ENCODE measurements at regions not wholly inside any gene's neighbourhood (a gene's known extent, or its start where the extent isn't known, plus 50 kb on each side); places are given as distances from the start of the nearest gene placed in this dataset.
"Not testable (repeated sequence)": the region's sequence is repeated elsewhere in the genome, so short reads cannot be mapped to it uniquely, and the experiment has no call there.

GRCh38 chr4:19156786-19157185 is 1094.9 kb upstream of the SLIT2 start:
- no peaks in the 10 kb centered on the region for H3K4me1 ChIP-seq (ENCODE audit: control insufficient read depth, insufficient read depth, low read length, unreplicated experiment)
- no peaks in the 10 kb centered on the region for H3K36me3 ChIP-seq (ENCODE audit: insufficient read depth, low read length)
- no peaks in the 10 kb centered on the region for H3K79me2 ChIP-seq (ENCODE audit: control insufficient read depth, insufficient read depth, low read length, unreplicated experiment)
- no peaks in the 10 kb centered on the region for H3K27me3 ChIP-seq (ENCODE audit: insufficient read depth, low read length)
- H3K4me3 ChIP-seq (ENCODE audit: low read depth, low read length) = no peak overlapping the region
- no peak overlapping the region for H2AFZ ChIP-seq (ENCODE audit: low read length, unreplicated experiment)
- H3K27ac ChIP-seq (ENCODE audit: low read depth, low read length) = no peak overlapping the region

DNA sequence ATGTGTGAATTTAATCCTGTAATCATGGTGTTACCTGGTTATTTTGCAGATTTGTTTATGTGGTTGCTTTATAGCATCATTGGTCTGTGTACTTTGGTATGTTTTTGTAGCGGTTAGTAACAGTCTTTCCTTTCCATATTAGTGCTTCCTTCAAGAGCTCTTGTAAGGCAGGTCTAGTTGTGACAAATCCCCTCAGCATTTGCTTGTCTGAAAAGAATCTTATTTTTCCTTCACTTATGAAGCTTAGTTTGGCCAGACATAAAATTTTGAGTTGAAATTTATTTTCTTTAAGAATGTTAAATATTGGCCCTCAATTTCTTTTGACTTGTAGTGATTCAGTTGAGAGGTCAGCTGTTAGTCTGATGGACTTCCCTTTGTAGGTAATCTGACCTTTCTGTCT is 1096.1 kb upstream of the SLIT2 start:
- Histone ChIP-seq H3K4me3 (ENCODE audit: low read depth, low read length) (no peak overlapping the region), H3K27ac (ENCODE audit: low read depth, low read length) (no peak overlapping the region), H3K4me1 (ENCODE audit: control insufficient read depth, insufficient read depth, low read length, unreplicated experiment) (no peaks in the 10 kb centered on the region), H3K79me2 (ENCODE audit: control insufficient read depth, insufficient read depth, low read length, unreplicated experiment) (no peaks in the 10 kb centered on the region), H2AFZ (ENCODE audit: low read length, unreplicated experiment) (no peak overlapping the region), H3K36me3 (ENCODE audit: insufficient read depth, low read length) (no peaks in the 10 kb centered on the region), H3K27me3 (ENCODE audit: insufficient read depth, low read length) (no peaks in the 10 kb centered on the region)

- not testable (repeated sequence) for H3K36me3 ChIP-seq (ENCODE audit: insufficient read depth, low read length)
Observed at GRCh38 chr4:19154267-19154666, 1097.4 kb upstream of the SLIT2 start.

DNA sequence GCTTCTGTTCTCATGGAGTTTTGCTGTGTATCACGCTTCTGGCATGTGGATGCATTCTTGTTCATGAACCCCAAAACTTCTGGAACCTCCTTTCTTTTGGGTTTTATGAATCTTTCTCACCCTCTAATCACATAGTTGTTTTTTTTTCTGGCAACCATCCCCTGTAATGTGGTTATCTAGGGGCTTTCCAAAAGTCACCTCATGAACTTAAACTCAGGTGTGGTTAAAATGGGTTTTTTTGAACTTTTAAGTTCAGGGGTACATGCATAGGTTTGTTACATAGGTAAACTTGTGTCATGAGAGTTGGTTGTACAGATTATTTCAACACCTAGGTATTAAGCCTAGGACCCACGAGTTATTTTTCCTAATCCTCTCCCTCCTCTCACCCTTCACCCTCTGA is 1099.4 kb upstream of the SLIT2 start:
- no peak overlapping the region for H3K27ac ChIP-seq (ENCODE audit: low read depth, low read length)
- no peak overlapping the region for H2AFZ ChIP-seq (ENCODE audit: low read length, unreplicated experiment)
- H3K4me1 ChIP-seq (ENCODE audit: control insufficient read depth, insufficient read depth, low read length, unreplicated experiment) = no peaks in the 10 kb centered on the region
- H3K36me3 ChIP-seq (ENCODE audit: insufficient read depth, low read length) = no peaks in the 10 kb centered on the region
- H3K4me3 ChIP-seq (ENCODE audit: low read depth, low read length) = no peak overlapping the region
- no peaks in the 10 kb centered on the region for H3K27me3 ChIP-seq (ENCODE audit: insufficient read depth, low read length)
- H3K79me2 ChIP-seq (ENCODE audit: control insufficient read depth, insufficient read depth, low read length, unreplicated experiment) = no peaks in the 10 kb centered on the region

More at GRCh38 chr4:19154267-19154666, 1097.4 kb upstream of the SLIT2 start:
- not testable (repeated sequence) for H3K4me1 ChIP-seq (ENCODE audit: control insufficient read depth, insufficient read depth, low read length, unreplicated experiment); H3K79me2 ChIP-seq (ENCODE audit: control insufficient read depth, insufficient read depth, low read length, unreplicated experiment); H3K4me3 ChIP-seq (ENCODE audit: low read depth, low read length); H2AFZ ChIP-seq (ENCODE audit: low read length, unreplicated experiment); H3K27me3 ChIP-seq (ENCODE audit: insufficient read depth, low read length); H3K27ac ChIP-seq (ENCODE audit: low read depth, low read length)

- Histone ChIP-seq H3K27ac (ENCODE audit: low read depth, low read length) (no peak overlapping the region), H3K79me2 (ENCODE audit: control insufficient read depth, insufficient read depth, low read length, unreplicated experiment) (no peaks in the 10 kb centered on the region), H3K4me1 (ENCODE audit: control insufficient read depth, insufficient read depth, low read length, unreplicated experiment) (no peaks in the 10 kb centered on the region), H2AFZ (ENCODE audit: low read length, unreplicated experiment) (no peak overlapping the region), H3K36me3 (ENCODE audit: insufficient read depth, low read length) (no peaks in the 10 kb centered on the region), H3K4me3 (ENCODE audit: low read depth, low read length) (no peak overlapping the region), H3K27me3 (ENCODE audit: insufficient read depth, low read length) (no peaks in the 10 kb centered on the region)
Observed at GRCh38 chr4:19151684-19152083, 1100.0 kb upstream of the SLIT2 start.

DNA sequence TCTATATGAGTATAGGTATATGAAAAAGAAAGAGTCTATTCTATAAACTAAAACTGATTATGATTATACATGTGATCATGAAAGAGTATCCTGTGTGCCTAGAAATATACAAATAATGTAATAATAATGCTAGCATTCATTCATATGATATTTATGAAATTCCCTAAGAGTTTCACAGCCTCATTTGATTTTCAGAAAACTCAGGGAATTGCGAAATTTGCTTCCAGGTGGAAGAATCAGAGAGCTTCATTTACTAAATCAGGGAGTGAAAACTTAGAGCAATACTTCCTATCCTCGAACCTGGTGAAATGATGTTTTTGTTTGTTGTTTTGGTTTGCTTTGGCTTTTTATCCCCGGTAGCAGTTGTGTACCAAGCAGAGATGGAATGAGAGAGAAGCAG is 1105.7 kb upstream of the SLIT2 start:
- no peak overlapping the region for H2AFZ ChIP-seq (ENCODE audit: low read length, unreplicated experiment)
- no peaks in the 10 kb centered on the region for H3K79me2 ChIP-seq (ENCODE audit: control insufficient read depth, insufficient read depth, low read length, unreplicated experiment)
- no peak overlapping the region for H3K4me3 ChIP-seq (ENCODE audit: low read depth, low read length)
- H3K27ac ChIP-seq (ENCODE audit: low read depth, low read length) = no peak overlapping the region
- no peaks in the 10 kb centered on the region for H3K36me3 ChIP-seq (ENCODE audit: insufficient read depth, low read length)
- H3K4me1 ChIP-seq (ENCODE audit: control insufficient read depth, insufficient read depth, low read length, unreplicated experiment) = no peaks in the 10 kb centered on the region
- H3K27me3 ChIP-seq (ENCODE audit: insufficient read depth, low read length) = no peaks in the 10 kb centered on the region

GRCh38 chr4:19135895-19136633 is 1114.5 kb upstream of the LCORL start:
- Histone ChIP-seq H3K79me2 (ENCODE audit: control insufficient read depth, insufficient read depth, low read length, unreplicated experiment) (no peaks in the 10 kb centered on the region), H3K27ac (ENCODE audit: low read depth, low read length) (no peak overlapping the region), H3K27me3 (ENCODE audit: insufficient read depth, low read length) (no peaks in the 10 kb centered on the region), H3K4me1 (ENCODE audit: control insufficient read depth, insufficient read depth, low read length, unreplicated experiment) (no peaks in the 10 kb centered on the region), H3K4me3 (ENCODE audit: low read depth, low read length) (no peak overlapping the region), H3K36me3 (ENCODE audit: insufficient read depth, low read length) (no peaks in the 10 kb centered on the region), H2AFZ (ENCODE audit: low read length, unreplicated experiment) (no peak overlapping the region)

DNA sequence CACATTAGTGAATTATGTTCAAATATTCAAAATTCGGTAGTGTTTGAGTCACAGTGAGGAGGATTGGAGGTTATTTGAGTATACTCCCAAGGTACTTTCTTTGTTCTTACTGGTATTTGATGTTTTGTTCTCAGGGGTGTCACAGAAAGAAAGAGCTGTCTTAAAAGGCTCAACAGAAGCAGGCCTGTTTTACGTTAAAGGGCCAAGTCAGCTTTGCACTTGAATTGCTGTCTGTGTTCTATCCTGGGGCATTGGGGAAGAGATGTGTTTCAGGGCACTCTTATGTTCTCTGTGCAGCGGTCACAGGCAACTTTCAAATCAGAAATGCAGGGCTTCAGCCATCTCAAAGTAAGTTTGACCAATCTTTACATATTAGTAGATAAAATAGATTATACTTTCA is 1113.1 kb upstream of the LCORL start:
- Histone ChIP-seq H3K27ac (ENCODE audit: low read depth, low read length) (no peak overlapping the region), H3K79me2 (ENCODE audit: control insufficient read depth, insufficient read depth, low read length, unreplicated experiment) (no peaks in the 10 kb centered on the region), H3K4me1 (ENCODE audit: control insufficient read depth, insufficient read depth, low read length, unreplicated experiment) (no peaks in the 10 kb centered on the region), H3K36me3 (ENCODE audit: insufficient read depth, low read length) (no peaks in the 10 kb centered on the region), H2AFZ (ENCODE audit: low read length, unreplicated experiment) (no peak overlapping the region), H3K4me3 (ENCODE audit: low read depth, low read length) (no peak overlapping the region), H3K27me3 (ENCODE audit: insufficient read depth, low read length) (no peaks in the 10 kb centered on the region)

DNA sequence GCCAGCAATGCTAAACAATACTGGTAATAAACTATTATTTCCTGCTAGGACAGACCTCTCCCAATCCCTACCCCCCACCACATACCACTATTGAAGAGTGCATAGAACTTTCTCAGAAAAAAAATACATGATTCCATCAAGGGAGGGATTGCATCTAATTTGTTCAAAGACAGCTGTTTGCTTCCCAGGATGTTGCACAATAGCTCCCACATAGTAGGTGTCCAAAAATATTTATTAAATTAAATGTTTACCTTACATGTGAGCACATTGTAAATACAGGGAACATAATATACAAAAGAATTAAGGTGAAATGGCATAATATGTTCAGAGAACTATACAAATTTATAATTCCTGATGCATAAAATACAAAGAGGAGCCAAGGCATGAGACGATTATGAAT is 1111.8 kb upstream of the LCORL start:
- no peaks in the 10 kb centered on the region for H3K79me2 ChIP-seq (ENCODE audit: control insufficient read depth, insufficient read depth, low read length, unreplicated experiment)
- H3K27ac ChIP-seq (ENCODE audit: low read depth, low read length) = no peak overlapping the region
- H3K4me1 ChIP-seq (ENCODE audit: control insufficient read depth, insufficient read depth, low read length, unreplicated experiment) = no peaks in the 10 kb centered on the region
- no peak overlapping the region for H2AFZ ChIP-seq (ENCODE audit: low read length, unreplicated experiment)
- no peaks in the 10 kb centered on the region for H3K27me3 ChIP-seq (ENCODE audit: insufficient read depth, low read length)
- H3K36me3 ChIP-seq (ENCODE audit: insufficient read depth, low read length) = no peaks in the 10 kb centered on the region
- no peak overlapping the region for H3K4me3 ChIP-seq (ENCODE audit: low read depth, low read length)

- H3K27ac ChIP-seq (ENCODE audit: low read depth, low read length) = no peak overlapping the region
- no peaks in the 10 kb centered on the region for H3K27me3 ChIP-seq (ENCODE audit: insufficient read depth, low read length)
- no peaks in the 10 kb centered on the region for H3K4me1 ChIP-seq (ENCODE audit: control insufficient read depth, insufficient read depth, low read length, unreplicated experiment)
- H3K79me2 ChIP-seq (ENCODE audit: control insufficient read depth, insufficient read depth, low read length, unreplicated experiment) = no peaks in the 10 kb centered on the region
- H3K4me3 ChIP-seq (ENCODE audit: low read depth, low read length) = no peak overlapping the region
- H2AFZ ChIP-seq (ENCODE audit: low read length, unreplicated experiment) = no peak overlapping the region
- no peaks in the 10 kb centered on the region for H3K36me3 ChIP-seq (ENCODE audit: insufficient read depth, low read length)
Observed at GRCh38 chr4:19130866-19131265, 1109.3 kb upstream of the LCORL start.

- H3K4me1 ChIP-seq (ENCODE audit: control insufficient read depth, insufficient read depth, low read length, unreplicated experiment) = no peaks in the 10 kb centered on the region
- H3K27me3 ChIP-seq (ENCODE audit: insufficient read depth, low read length) = no peaks in the 10 kb centered on the region
- H3K79me2 ChIP-seq (ENCODE audit: control insufficient read depth, insufficient read depth, low read length, unreplicated experiment) = no peaks in the 10 kb centered on the region
- no peak overlapping the region for H3K27ac ChIP-seq (ENCODE audit: low read depth, low read length)
- no peak overlapping the region for H3K4me3 ChIP-seq (ENCODE audit: low read depth, low read length)
- H3K36me3 ChIP-seq (ENCODE audit: insufficient read depth, low read length) = no peaks in the 10 kb centered on the region
- H2AFZ ChIP-seq (ENCODE audit: low read length, unreplicated experiment) = no peak overlapping the region
Observed at GRCh38 chr4:19128176-19128575, 1106.6 kb upstream of the LCORL start.

All from ACC112 (cell line).